Stimulated activated naive CD8-positive, alpha-beta T cell treated with anti-CD3 and anti-CD28 coated beads, Interleukin-15, amount 100 ng/mL, for 72 hours (primary cell): ENCODE measurements at regions not wholly inside any gene's neighbourhood (a gene's known extent, or its start where the extent isn't known, plus 50 kb on each side); places are given as distances from the start of the nearest gene placed in this dataset.

Experiments
- ATAC-seq: fragments of 150-1000 bp; cut with Tn5 transposase; 2 replicates; pipeline ENCODE4 v1.10.0; 2021; ENCODE audit warnings: mild to moderate bottlenecking, moderate library complexity
- DNase-seq, 2 donors: peaks; one replicate each; pipeline ENCODE4 v3.0.0; 2021 to 2022
- H3K27ac Mint-ChIP-seq, 2 donors: one replicate each; pipeline ENCODE4 v1.8.0; 2022; ENCODE audit warnings: mild to moderate bottlenecking in 2 of 2, mixed read lengths in 2 of 2, moderate library complexity in 2 of 2
- H3K27me3 Mint-ChIP-seq: one replicate; pipeline ENCODE4 v1.8.0; 2022; ENCODE audit warnings: mixed read lengths
- H3K4me1 Mint-ChIP-seq: one replicate; pipeline ENCODE4 v1.8.0; 2022; ENCODE audit warnings: mild to moderate bottlenecking, mixed read lengths
- H3K4me3 Mint-ChIP-seq, 2 donors: one replicate each; pipeline ENCODE4 v1.8.0; 2022; ENCODE audit warnings: mild to moderate bottlenecking in 2 of 2, mixed read lengths in 2 of 2, moderate library complexity in 1 of 2
- H3K9me3 Mint-ChIP-seq, 2 donors: one replicate each; pipeline ENCODE4 v1.8.0; 2022; ENCODE audit warnings: mixed read lengths in 2 of 2

DNA sequence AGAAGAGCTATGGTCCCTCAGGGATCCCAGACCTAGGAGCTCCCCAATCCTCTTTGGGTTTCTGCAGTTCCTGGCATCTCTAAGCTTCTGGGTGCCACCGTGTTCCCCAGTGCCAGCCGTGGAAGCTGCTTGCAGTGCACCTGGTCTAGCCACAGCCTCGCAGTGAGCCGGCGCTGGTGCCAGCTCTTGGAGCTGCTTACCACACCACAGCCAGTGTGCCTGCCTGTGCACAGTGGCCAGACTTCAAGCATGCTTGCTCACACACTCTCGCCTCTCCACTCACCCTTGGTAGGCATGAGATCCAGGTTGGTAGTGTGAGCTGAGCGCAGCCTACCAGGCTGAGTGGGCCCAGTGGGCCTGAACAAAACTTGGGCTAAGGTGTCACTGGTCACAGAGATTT is 971.9 kb downstream of the DCDC2C start:
- Mint-ChIP-seq H3K4me3 (no peak overlapping the region), H3K9me3 (peaks cover 12 to 18% of the 10 kb centered on the region in 2 donors), H3K4me1 (no peaks in the 10 kb centered on the region), H3K27ac (no peak overlapping the region), H3K27me3 (no peaks in the 10 kb centered on the region)
- ATAC-seq (no peak), DNase-seq (no peak)

DNA sequence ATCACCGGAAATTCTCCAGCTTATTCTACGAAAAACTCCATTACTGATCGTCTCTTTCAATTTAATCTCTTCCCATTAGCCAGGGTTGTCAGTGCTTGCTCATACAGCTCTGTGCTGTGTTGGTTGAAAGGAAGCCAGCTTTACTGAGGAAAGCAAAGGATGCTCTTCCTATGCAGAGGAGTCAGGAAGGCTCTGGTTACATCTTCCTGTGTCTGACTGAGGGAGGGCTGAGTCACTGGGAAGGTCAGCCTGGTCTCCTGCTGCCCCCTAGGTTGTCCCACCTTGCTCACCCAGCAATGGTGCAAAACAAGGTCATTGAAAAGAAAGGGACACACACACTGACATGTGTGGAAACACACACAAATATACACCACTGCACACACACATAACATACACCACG is 975.6 kb downstream of the DCDC2C start:
- Mint-ChIP-seq H3K4me1 (no peaks in the 10 kb centered on the region), H3K27ac (no peak overlapping the region), H3K27me3 (no peaks in the 10 kb centered on the region), H3K9me3 (peaks cover 5 to 18% of the 10 kb centered on the region in 2 donors), H3K4me3 (no peak overlapping the region)
- DNase-seq (no peak), ATAC-seq (no peak)

DNA sequence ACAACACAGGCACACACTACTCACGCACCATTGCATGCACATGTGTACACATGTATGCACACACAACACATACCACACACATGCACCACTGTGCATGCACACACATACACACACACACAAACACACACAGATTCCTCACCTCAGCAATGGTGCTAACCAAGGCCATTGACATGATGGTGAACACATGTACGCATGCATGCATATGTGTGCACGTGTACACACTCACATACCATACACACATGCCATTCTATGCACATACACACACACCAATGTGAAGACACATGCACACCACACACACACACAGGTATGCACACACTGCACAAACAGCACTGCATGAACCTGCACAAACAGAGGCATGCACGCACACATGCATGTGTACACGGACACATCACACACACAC is 976.0 kb downstream of the DCDC2C start:
- Mint-ChIP-seq H3K9me3 (peaks cover 5 to 18% of the 10 kb centered on the region in 2 donors), H3K4me1 (no peaks in the 10 kb centered on the region), H3K4me3 (no peak overlapping the region), H3K27ac (no peak overlapping the region), H3K27me3 (no peaks in the 10 kb centered on the region)
- ATAC-seq (no peak), DNase-seq (no peak)

DNA sequence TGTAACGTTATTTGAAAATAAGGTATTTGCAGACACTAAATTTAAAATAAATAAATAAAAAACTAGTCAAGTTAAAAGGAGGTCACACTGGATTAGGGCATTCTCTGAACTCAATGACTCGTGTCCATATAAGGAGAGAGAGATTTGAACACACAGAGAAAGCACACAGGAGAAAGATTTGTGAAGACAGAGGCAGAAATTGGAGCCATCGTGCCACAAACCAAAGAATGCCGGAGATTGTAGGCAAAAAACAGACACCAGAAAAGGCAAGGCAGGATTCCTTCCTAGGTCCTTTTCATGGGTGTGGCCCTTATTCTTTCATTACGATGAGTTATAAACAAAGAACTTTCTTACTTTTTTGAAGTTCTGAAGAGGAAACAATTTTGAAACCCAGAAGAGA is 981.5 kb downstream of the DCDC2C start:
- no peak overlapping the region for H3K4me3 Mint-ChIP-seq
- no peaks in the 10 kb centered on the region for H3K4me1 Mint-ChIP-seq
- ATAC-seq (no peak), DNase-seq (no peak)
- H3K9me3 Mint-ChIP-seq, result peaks cover 6 to 10% of the 10 kb centered on the region in 2 donors
- no peaks in the 10 kb centered on the region for H3K27me3 Mint-ChIP-seq
- H3K27ac Mint-ChIP-seq, result no peak overlapping the region

DNA sequence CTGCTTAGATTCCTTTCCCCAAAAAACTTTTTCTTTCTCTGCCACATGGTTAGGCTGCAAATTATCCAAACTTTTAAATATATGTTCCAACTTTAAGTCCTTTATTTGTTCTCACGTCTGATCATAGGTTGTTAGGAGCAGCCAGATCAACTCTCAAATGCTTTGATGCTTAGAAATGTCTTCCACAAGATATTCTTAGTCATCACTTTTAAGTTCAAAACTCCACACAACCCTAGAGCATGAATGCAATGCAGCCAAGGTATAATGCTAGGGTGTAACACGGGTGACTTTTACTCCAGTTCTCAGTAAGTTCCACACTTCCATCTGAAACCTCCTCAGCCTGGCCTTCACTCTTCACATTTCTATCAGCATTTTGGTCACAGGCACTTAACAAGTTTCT is 987.5 kb downstream of the DCDC2C start:
- Mint-ChIP-seq H3K27ac (no peak overlapping the region), H3K4me3 (no peak overlapping the region), H3K9me3 (peaks cover 19 to 31% of the 10 kb centered on the region in 2 donors), H3K27me3 (no peaks in the 10 kb centered on the region), H3K4me1 (no peaks in the 10 kb centered on the region)
- DNase-seq (no peak), ATAC-seq (no peak)

DNA sequence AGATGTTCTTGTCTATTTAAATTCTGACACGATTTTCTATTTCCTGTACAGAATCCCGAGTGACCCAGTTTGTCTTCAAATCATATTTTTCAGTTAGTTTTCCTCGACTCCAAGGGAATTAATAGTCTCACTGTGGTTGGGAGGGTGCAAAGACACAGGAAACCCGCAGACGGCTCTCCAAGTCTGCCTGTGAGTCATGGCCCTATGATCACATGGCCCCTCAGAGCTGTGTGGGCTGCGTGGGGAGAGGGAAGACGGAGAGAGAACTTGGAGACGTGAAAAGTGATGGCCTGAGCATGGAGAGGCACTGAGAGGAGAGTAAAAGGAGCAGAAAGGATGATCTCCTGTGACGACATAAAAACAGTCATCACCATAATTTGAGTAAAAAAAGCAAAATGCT is 989.9 kb downstream of the DCDC2C start:
- H3K4me1 Mint-ChIP-seq, result no peaks in the 10 kb centered on the region
- ATAC-seq (no peak), DNase-seq (no peak)
- no peaks in the 10 kb centered on the region for H3K27me3 Mint-ChIP-seq
- peaks cover 19 to 26% of the 10 kb centered on the region in 2 donors for H3K9me3 Mint-ChIP-seq
- no peak overlapping the region for H3K4me3 Mint-ChIP-seq
- H3K27ac Mint-ChIP-seq, result no peak overlapping the region

- DNase-seq (no peak), ATAC-seq (no peak)
- Mint-ChIP-seq H3K27me3 (no peaks in the 10 kb centered on the region), H3K27ac (no peak overlapping the region), H3K9me3 (peaks cover 20 to 28% of the 10 kb centered on the region in 2 donors), H3K4me3 (no peak overlapping the region), H3K4me1 (no peaks in the 10 kb centered on the region)
Measured at GRCh38 chr2:4695281-4695861, 992.0 kb downstream of the DCDC2C start.

DNA sequence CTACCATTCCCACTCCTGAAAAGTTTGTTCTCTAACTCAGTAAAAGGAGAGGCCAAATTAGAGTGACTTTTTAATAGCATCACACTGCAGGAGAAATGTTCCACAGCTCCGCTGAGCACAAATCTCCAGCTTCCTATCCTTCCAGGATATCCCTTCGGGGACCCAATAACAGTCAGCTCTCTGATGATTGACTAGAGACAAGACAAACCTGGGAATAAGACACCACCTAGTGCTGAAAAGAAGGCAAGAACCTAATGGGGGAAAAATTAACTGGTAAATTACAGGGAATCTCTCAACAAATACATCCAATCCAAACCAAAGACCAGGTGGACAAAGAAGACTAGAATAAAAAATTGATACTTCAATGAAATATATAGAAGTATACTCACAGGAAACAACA is 977.1 kb upstream of the SOX11 start:
- H3K4me3 Mint-ChIP-seq, result no peak overlapping the region
- no peaks in the 10 kb centered on the region for H3K27me3 Mint-ChIP-seq
- no peak overlapping the region for H3K27ac Mint-ChIP-seq
- peaks cover 16 to 32% of the 10 kb centered on the region in 2 donors for H3K9me3 Mint-ChIP-seq
- H3K4me1 Mint-ChIP-seq, result no peaks in the 10 kb centered on the region
- ATAC-seq (no peak), DNase-seq (no peak)

GRCh38 chr2:4718777-4719176 is 973.4 kb upstream of the SOX11 start:
- DNase-seq, result no peak
- ATAC-seq, result no peak
- H3K9me3 Mint-ChIP-seq, result peaks cover 16 to 44% of the 10 kb centered on the region in 2 donors
- no peak overlapping the region for H3K27ac Mint-ChIP-seq
- no peak overlapping the region for H3K4me3 Mint-ChIP-seq
- H3K4me1 Mint-ChIP-seq, result no peaks in the 10 kb centered on the region
- H3K27me3 Mint-ChIP-seq, result no peaks in the 10 kb centered on the region

DNA sequence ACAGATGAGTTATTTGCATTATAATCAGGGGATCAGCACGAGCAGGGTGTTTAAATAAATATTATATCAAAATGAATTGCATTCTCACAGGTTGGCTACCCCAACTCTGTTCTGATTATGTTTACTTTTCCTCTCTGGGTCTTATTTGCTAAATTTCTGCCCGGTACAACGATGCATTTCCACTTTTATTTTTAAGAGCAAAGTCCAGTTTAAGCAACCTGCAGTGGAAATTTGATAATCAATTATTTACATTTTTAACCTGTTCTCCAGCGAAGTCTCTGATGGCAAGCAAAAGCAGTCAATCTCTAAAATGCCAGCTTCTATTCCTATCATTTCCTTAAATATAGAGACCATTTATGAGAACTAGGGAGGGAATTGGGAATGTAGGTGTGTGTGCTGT is 966.6 kb upstream of the SOX11 start:
- DNase-seq, result no peak
- H3K27ac Mint-ChIP-seq, result no peak overlapping the region
- ATAC-seq, result no peak

GRCh38 chr2:4732560-4732959 is 959.6 kb upstream of the SOX11 start:
- Mint-ChIP-seq H3K4me1 (no peaks in the 10 kb centered on the region), H3K4me3 (no peak overlapping the region), H3K9me3 (peaks cover 0 to 7% of the 10 kb centered on the region in 2 donors), H3K27ac (no peak overlapping the region), H3K27me3 (no peaks in the 10 kb centered on the region)
- ATAC-seq, result no peak
- no peak for DNase-seq

More for the DNA sequence above, 966.6 kb upstream of the SOX11 start:
- Mint-ChIP-seq H3K9me3 (peaks cover 4 to 15% of the 10 kb centered on the region in 2 donors), H3K4me3 (no peak overlapping the region), H3K4me1 (no peaks in the 10 kb centered on the region), H3K27me3 (no peaks in the 10 kb centered on the region)

- no peaks in the 10 kb centered on the region for H3K4me1 Mint-ChIP-seq
- no peak overlapping the region for H3K27ac Mint-ChIP-seq
- no peak overlapping the region for H3K4me3 Mint-ChIP-seq
- DNase-seq (no peak), ATAC-seq (no peak)
- no peaks in the 10 kb centered on the region for H3K27me3 Mint-ChIP-seq
- H3K9me3 Mint-ChIP-seq, result peaks cover 9 to 15% of the 10 kb centered on the region in 2 donors
Measured at GRCh38 chr2:4745056-4745991, 946.9 kb upstream of the SOX11 start.

DNA sequence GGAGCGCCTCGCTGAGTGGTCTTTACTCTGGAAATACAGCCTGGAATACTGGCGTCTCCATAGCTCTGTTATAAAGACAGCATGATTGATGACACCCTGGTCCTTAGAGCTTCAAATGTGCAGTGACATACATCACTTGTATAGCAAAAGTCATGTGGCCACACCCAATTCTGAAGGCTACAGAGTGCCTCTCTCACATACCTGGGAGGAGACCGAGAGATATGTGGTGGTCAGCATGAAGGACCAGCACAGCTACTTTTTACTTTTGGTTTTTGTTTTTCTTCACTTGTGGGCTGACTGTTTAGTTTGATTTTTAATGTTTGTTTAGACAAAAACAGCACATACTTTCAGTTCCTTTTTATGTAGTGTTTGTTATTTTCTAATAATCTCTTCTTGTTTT is 938.5 kb upstream of the SOX11 start:
- peaks cover 7 to 22% of the 10 kb centered on the region in 2 donors for H3K9me3 Mint-ChIP-seq
- H3K27ac Mint-ChIP-seq, result peak overlapping the region in 1 of 2 donors; percentile 25
- DNase-seq (no peak), ATAC-seq (no peak)
- no peaks in the 10 kb centered on the region for H3K4me1 Mint-ChIP-seq
- no peaks in the 10 kb centered on the region for H3K27me3 Mint-ChIP-seq
- no peak overlapping the region for H3K4me3 Mint-ChIP-seq

DNA sequence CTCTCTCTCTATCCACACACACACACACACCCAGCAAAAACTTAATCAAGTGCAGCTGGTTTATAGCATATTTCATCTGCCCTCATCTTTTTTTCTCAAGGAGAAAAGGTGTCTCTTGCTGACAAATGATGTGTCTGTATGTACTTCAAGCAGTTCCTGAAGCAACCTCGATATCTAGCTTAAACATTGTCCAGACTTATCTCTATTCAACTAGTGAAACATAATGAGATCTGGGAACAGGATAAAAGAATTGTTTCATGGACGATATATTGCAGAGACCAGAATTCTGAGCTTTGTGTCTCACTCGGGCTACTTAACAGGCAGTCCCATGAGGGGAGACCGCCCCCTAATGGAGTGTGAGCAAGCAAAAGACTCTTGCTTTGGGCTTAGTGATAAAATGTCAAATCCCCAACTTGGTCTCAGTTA is 929.2 kb upstream of the SOX11 start:
- peaks cover 11 to 18% of the 10 kb centered on the region in 2 donors for H3K9me3 Mint-ChIP-seq
- no peak overlapping the region for H3K27ac Mint-ChIP-seq
- no peak for ATAC-seq
- no peak overlapping the region for H3K4me3 Mint-ChIP-seq
- DNase-seq, result no peak
- H3K4me1 Mint-ChIP-seq, result no peaks in the 10 kb centered on the region
- no peaks in the 10 kb centered on the region for H3K27me3 Mint-ChIP-seq

- Mint-ChIP-seq H3K27ac (no peak overlapping the region), H3K4me1 (no peaks in the 10 kb centered on the region), H3K4me3 (no peak overlapping the region), H3K27me3 (no peaks in the 10 kb centered on the region), H3K9me3 (peaks cover 6 to 9% of the 10 kb centered on the region in 2 donors)
- DNase-seq, result no peak
- no peak for ATAC-seq
Measured at GRCh38 chr2:4765787-4766530, 926.2 kb upstream of the SOX11 start.

- H3K4me1 Mint-ChIP-seq, result no peaks in the 10 kb centered on the region
- H3K27ac Mint-ChIP-seq, result no peak overlapping the region
- peaks cover 20 to 23% of the 10 kb centered on the region in 2 donors for H3K9me3 Mint-ChIP-seq
- H3K27me3 Mint-ChIP-seq, result no peaks in the 10 kb centered on the region
- ATAC-seq (no peak), DNase-seq (no peak)
- no peak overlapping the region for H3K4me3 Mint-ChIP-seq
Measured at GRCh38 chr2:4775668-4776067, 916.5 kb upstream of the SOX11 start.
